Stimulated activated CD4-positive, alpha-beta T cell treated with anti-CD3 and anti-CD28 coated beads, Interleukin-1b, Interleukin-23, amount 100 ng/mL, for 24 hours (primary cell): ENCODE measurements at regions not wholly inside any gene's neighbourhood (a gene's known extent, or its start where the extent isn't known, plus 50 kb on each side); places are given as distances from the start of the nearest gene placed in this dataset.

Experiments used
- DNase-seq, 4 experiments: peaks; one replicate each; pipeline ENCODE4 v3.0.0-alpha.2; 2020; ENCODE audit warnings: low read depth in 4 of 4, low spot score in 1 of 4

DNA sequence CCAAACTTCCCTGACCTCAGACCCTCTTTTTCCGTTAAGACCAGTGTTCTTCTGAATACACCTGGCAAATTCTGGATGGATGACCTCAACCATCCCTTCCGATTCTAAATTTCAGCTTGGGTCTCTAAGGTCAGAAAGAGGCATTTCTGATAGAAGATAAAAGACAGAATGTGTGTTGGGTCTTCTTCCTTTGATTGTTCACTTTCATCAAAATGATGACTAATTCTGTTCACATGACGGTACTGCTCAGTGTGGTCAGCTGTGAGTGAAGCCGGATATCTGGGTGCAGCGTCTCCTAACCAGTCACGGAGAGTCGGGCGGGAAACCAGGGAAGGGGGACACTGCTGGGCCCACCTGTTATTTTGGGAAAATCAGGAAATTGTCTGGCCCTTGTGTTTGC, 151.6 kb upstream of the NAV2 start:
- no peak for DNase-seq

- no peak for DNase-seq
Measured at GRCh38 chr11:19560156-19560555, 152.5 kb upstream of the NAV2 start.

DNA sequence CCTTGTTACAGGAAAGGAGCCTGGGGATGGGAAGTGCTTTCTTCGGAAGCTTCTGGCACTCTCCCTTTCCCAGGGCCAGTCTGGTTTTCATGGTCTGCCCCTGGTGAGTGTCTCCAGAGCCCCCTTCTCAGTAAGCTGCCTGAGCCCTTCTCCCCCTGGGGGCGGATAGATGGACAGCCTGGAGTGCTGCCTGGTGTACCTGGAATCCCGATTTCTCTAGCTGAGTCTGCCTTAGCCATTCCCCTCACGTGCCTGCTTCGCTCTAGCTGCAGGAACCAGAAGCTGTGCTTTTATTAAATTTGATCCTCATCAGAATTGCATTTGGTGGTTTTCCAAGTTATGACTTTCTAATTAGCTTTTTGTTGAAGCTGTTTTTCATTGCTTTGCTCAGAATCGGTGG, 152.9 kb upstream of the NAV2 start:
- DNase-seq, result no peak

GRCh38 chr11:19558189-19558986, 154.2 kb upstream of the NAV2 start:
- no peak for DNase-seq

- peak; percentile 35 to 61 (median 54) for DNase-seq
Measured at GRCh38 chr11:19557720-19558140, 154.9 kb upstream of the NAV2 start.

- no peak for DNase-seq
Measured at GRCh38 chr11:19557185-19557584, 155.5 kb upstream of the NAV2 start.

DNA sequence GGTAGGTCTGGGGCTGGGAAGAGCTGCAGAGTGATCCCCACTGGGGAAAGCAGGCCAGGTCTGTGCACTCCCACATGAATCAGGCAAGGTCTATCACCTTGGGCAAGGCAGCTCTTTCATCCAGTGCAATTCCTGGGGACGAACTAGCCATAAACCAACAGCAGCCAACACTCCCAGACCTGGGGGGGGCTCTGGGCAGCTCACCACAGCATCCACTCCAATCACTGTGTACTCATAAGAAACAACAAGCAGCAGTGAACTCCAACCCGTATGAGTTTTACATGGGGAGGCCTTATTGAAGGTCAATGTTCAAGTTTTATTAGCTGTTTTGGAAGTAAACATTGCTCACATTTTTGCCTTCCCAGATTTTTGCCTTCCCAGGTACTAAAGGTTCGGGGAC, 157.4 kb upstream of the NAV2 start:
- no peak for DNase-seq

GRCh38 chr11:19553683-19554333, 158.8 kb upstream of the NAV2 start:
- DNase-seq, result peak; percentile 55 to 65 (median 64)

- DNase-seq, result no peak
Measured at GRCh38 chr11:19552656-19553260, 159.9 kb upstream of the NAV2 start.

GRCh38 chr11:19552161-19552560, 160.5 kb upstream of the NAV2 start:
- DNase-seq, result no peak

- DNase-seq, result no peak
Measured at GRCh38 chr11:19551457-19551856, 161.2 kb upstream of the NAV2 start.

DNA sequence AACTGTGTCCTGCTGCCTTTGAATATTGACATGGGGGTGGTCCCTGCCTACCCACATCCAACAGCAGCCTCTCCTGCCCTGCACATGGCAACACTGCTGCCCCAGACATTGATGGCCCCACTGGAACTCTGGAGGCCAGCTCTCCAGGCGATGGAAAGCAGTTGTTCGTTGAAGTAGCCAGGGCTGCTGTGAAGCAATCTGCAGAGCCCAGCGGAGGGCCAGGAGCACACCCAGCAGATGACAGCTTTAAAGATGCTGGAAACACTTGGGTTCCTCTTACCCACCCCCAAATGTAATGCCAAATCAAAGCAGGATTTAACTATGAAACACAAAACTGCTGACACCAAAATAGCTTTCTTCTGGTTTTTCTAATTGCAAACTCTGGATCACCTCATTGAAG, 165.6 kb upstream of the NAV2 start:
- no peak for DNase-seq

DNA sequence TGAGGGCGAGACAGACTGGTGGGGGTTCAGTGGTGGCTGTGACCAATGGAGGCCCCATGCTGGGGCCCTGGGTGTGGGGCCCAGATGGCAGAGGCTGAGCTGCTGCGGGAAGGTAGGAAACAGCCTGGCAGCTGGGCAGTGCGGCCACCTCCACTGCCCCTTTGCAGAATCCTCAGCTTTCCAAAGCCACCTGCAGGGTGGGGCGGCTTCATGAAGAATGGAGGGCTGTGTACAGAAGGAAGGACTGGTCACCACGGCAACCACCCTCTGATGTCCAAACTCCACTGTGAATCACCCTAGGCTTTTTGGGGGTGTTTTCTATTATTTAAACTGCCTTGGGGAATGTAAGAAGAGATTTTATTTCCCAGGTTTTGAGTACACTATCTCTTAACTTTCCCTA, 166.3 kb upstream of the NAV2 start:
- no peak for DNase-seq

GRCh38 chr11:19541521-19542049, 171.1 kb upstream of the NAV2 start:
- DNase-seq, result no peak

DNA sequence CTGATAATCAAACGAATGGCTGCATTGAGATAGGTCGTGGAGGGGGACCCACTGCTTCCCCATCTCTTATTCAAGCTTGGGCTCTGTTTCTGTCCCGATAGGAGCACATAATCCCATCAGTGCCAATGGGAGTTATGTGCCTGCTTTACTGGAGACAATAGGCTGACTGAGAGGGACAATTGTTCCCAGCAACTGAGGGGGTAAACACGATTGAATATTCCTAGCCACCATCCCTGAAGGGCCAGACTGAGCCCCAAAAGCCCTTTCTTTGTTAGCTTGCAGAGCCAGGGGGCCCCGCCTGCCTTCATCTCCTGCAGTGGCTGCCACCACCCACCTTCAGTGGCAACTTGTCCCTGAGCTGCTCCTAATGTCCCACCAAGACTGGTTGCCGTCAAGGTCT, 172.8 kb upstream of the NAV2 start:
- no peak for DNase-seq

- no peak for DNase-seq
Measured at GRCh38 chr11:19537803-19538453, 174.7 kb upstream of the NAV2 start.

DNA sequence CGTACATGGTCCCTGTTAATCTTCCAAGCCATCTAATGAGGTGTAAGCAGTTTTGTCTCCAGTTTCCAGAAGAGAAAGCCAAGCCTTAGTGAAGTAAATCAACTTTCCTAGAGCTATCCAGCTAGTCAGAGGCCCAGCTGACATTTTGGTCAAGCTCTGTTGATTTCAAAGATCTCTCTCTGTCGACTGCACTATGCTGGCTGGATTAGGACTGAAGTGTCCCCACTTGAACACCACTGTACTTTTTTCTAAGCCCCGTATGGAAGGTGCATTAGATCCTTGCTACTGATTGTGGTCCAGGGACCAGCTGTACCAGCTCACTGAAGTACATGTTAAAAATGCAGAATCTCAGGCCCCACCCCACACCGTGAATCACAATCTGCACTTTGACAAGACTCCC, 176.5 kb upstream of the NAV2 start:
- no peak for DNase-seq

- DNase-seq, result no peak
Measured at GRCh38 chr11:19530505-19530904, 182.1 kb upstream of the NAV2 start.

- DNase-seq, result no peak
Measured at GRCh38 chr11:19526119-19526518, 186.5 kb upstream of the NAV2 start.

GRCh38 chr11:19525714-19526113, 186.9 kb upstream of the NAV2 start:
- no peak for DNase-seq

DNA sequence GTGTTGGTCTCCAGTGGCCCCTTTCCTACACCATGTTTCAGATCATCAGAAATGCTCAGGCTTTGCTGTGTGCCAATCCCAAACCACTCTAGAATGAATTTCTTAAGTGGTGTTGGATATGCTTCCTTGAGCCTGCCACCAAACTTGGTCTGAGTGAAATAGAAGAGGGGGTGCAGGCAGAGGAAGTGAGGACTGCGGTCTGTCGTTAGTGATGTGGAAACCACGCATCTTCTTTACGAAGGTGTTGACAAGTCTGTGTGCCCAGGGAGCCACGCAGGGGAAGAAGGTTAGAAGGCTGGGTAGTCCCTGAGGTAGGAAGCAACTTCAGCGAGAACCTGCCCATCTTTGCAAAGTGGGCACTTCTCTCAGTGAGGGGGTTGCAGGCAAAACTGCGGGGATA, 187.4 kb upstream of the NAV2 start:
- DNase-seq, result no peak
